Activated CD8-positive, alpha-beta memory T cell treated with anti-CD3 and anti-CD28 coated beads for 36 hours (primary cell): ENCODE measurements at regions not wholly inside any gene's neighbourhood (a gene's known extent, or its start where the extent isn't known, plus 50 kb on each side); places are given as distances from the start of the nearest gene placed in this dataset.

Experiments
- CTCF ChIA-PET: fragments of 350-600 bp; sonication (Branson Sonifier 250); formaldehyde crosslinking; loops from one replicate; lab custom pipeline; 2021; ENCODE audit warnings: antibody characterized with exemption; lab: Charles Lee
- POLR2A ChIA-PET: fragments of 350-600 bp; sonication (Branson Sonifier 250); formaldehyde crosslinking; loops from one replicate; lab custom pipeline; 2021; ENCODE audit warnings: antibody characterized with exemption; lab: Charles Lee

- POLR2A ChIA-PET, result no interaction called here
- CTCF ChIA-PET, result no interaction called here
These were observed 771.0 kb downstream of the KCNJ18 start for GRCh38 chr17:22463110-22463850.

GRCh38 chr17:22464041-22464440, 771.7 kb downstream of the KCNJ18 start:
- POLR2A ChIA-PET, result no interaction called here
- CTCF ChIA-PET, result no interaction called here

- ChIA-PET CTCF (no interaction called here), POLR2A (no interaction called here)
These were observed 775.4 kb downstream of the KCNJ18 start for GRCh38 chr17:22467720-22468119.

GRCh38 chr17:22469101-22469880, 777.0 kb downstream of the KCNJ18 start:
- CTCF ChIA-PET, result no interaction called here
- POLR2A ChIA-PET, result no interaction called here

- ChIA-PET CTCF (no interaction called here), POLR2A (no interaction called here)
These were observed 777.6 kb downstream of the KCNJ18 start for GRCh38 chr17:22469941-22470340.

GRCh38 chr17:22470411-22471175, 778.3 kb downstream of the KCNJ18 start:
- ChIA-PET CTCF (no interaction called here), POLR2A (no interaction called here)

- POLR2A ChIA-PET, result no interaction called here
- CTCF ChIA-PET, result no interaction called here
These were observed 792.5 kb downstream of the KCNJ18 start for GRCh38 chr17:22484826-22485225.

GRCh38 chr17:22490399-22490798, 798.1 kb downstream of the KCNJ18 start:
- CTCF ChIA-PET, result no interaction called here

GRCh38 chr17:22492331-22492730, 800.0 kb downstream of the KCNJ18 start:
- POLR2A ChIA-PET, result no interaction called here
- CTCF ChIA-PET, result no interaction called here

More at GRCh38 chr17:22490399-22490798, 798.1 kb downstream of the KCNJ18 start:
- POLR2A ChIA-PET, result no interaction called here

- POLR2A ChIA-PET, result no interaction called here
- CTCF ChIA-PET, result no interaction called here
These were observed 804.1 kb downstream of the KCNJ18 start for GRCh38 chr17:22496450-22496849.

GRCh38 chr17:22503322-22503899, 811.1 kb downstream of the KCNJ18 start:
- ChIA-PET POLR2A (no interaction called here), CTCF (no interaction called here)

GRCh38 chr17:22505660-22506059, 813.3 kb downstream of the KCNJ18 start:
- CTCF ChIA-PET, result no interaction called here
- POLR2A ChIA-PET, result no interaction called here

- ChIA-PET CTCF (no interaction called here), POLR2A (no interaction called here)
These were observed 813.9 kb downstream of the KCNJ18 start for GRCh38 chr17:22506231-22506630.

- POLR2A ChIA-PET, result no interaction called here
These were observed 814.5 kb downstream of the KCNJ18 start for GRCh38 chr17:22506861-22507260.

GRCh38 chr17:22507823-22508222, 815.5 kb downstream of the KCNJ18 start:
- POLR2A ChIA-PET, result no interaction called here
- CTCF ChIA-PET, result no interaction called here

More at GRCh38 chr17:22506861-22507260, 814.5 kb downstream of the KCNJ18 start:
- CTCF ChIA-PET, result no interaction called here

- CTCF ChIA-PET, result no interaction called here
- POLR2A ChIA-PET, result no interaction called here
These were observed 818.2 kb downstream of the KCNJ18 start for GRCh38 chr17:22510504-22510903.

- ChIA-PET CTCF (no interaction called here), POLR2A (no interaction called here)
These were observed 819.1 kb downstream of the KCNJ18 start for GRCh38 chr17:22511431-22511830.

- ChIA-PET POLR2A (no interaction called here), CTCF (no interaction called here)
These were observed 819.7 kb downstream of the KCNJ18 start for GRCh38 chr17:22512057-22512456.

GRCh38 chr17:22512506-22512905, 820.2 kb downstream of the KCNJ18 start:
- ChIA-PET POLR2A (no interaction called here), CTCF (no interaction called here)

- POLR2A ChIA-PET, result no interaction called here
These were observed 820.7 kb downstream of the KCNJ18 start for GRCh38 chr17:22512997-22513538.

More at GRCh38 chr17:22512997-22513538, 820.7 kb downstream of the KCNJ18 start:
- CTCF ChIA-PET, result no interaction called here
